Calu3 (cell line): ENCODE measurements at regions not wholly inside any gene's neighbourhood (a gene's known extent, or its start where the extent isn't known, plus 50 kb on each side); places are given as distances from the start of the nearest gene placed in this dataset.

ENCODE experiments used
- BruUV-seq: library from RNA; stranded (reverse); fragments of 400-500 nt; replicated peaks from 2 replicates; lab custom pipeline; 2021; lab: Mats Ljungman, UMichigan
- CTCF ChIA-PET: fragments of 300-600 bp; sonication (Branson Sonifier 250); formaldehyde crosslinking; loops from one replicate; lab custom pipeline; 2022; ENCODE audit warnings: antibody characterized with exemption; lab: Charles Lee
- DNase-seq: peaks from one replicate; pipeline ENCODE4 v3.0.0; 2022
- H3K27ac Mint-ChIP-seq: one replicate; pipeline ENCODE4 v1.8.0; 2022; ENCODE audit warnings: mixed read lengths; ENCODE audit not compliant: unreplicated experiment
- H3K27me3 Mint-ChIP-seq: one replicate; pipeline ENCODE4 v1.8.0; 2022; ENCODE audit warnings: mixed read lengths; ENCODE audit not compliant: unreplicated experiment
- H3K36me3 Mint-ChIP-seq: one replicate; pipeline ENCODE4 v1.8.0; 2022; ENCODE audit warnings: mild to moderate bottlenecking, moderate library complexity, mixed read lengths; ENCODE audit not compliant: insufficient read depth, unreplicated experiment
- H3K4me1 Mint-ChIP-seq: one replicate; pipeline ENCODE4 v1.8.0; 2022; ENCODE audit warnings: mild to moderate bottlenecking, low read depth, mixed read lengths; ENCODE audit not compliant: unreplicated experiment
- H3K4me3 Mint-ChIP-seq: one replicate; pipeline ENCODE4 v1.8.0; 2022; ENCODE audit warnings: mild to moderate bottlenecking, low read depth, moderate library complexity, mixed read lengths; ENCODE audit not compliant: unreplicated experiment
- H3K9me3 Mint-ChIP-seq: one replicate; pipeline ENCODE4 v1.8.0; 2022; ENCODE audit warnings: low read depth, mixed read lengths; ENCODE audit not compliant: unreplicated experiment
- CTCF ChIP-seq: fragments of 200-600 bp; IDR thresholded peaks from one replicate; pipeline ENCODE4 v1.8.0; 2022; ENCODE audit warnings: antibody characterized with exemption; ENCODE audit not compliant: unreplicated experiment
- intact Hi-C: fragments of 100-400 bp; cut with micrococcal nuclease; formaldehyde crosslinking; loops from one replicate; pipeline ENCODE4 v1.10.0; 2022; ENCODE audit not compliant: unreplicated experiment

- intact Hi-C loops = no loop called here
Observed at GRCh38 chr13:87100431-87100830, 570.7 kb upstream of the SLITRK5 start.

GRCh38 chr13:87107651-87108050, 563.5 kb upstream of the SLITRK5 start:
- H3K27me3 Mint-ChIP-seq = no peaks in the 10 kb centered on the region
- intact Hi-C loops = no loop called here
- no peaks in the 10 kb centered on the region for H3K4me1 Mint-ChIP-seq
- no peaks in the 10 kb centered on the region for H3K36me3 Mint-ChIP-seq
- H3K27ac Mint-ChIP-seq = no peak overlapping the region
- peaks cover 2% of the 10 kb centered on the region for H3K9me3 Mint-ChIP-seq
- CTCF ChIA-PET = no interaction called here
- TF ChIP-seq CTCF = no peak
- no peak for DNase-seq
- BruUV-seq = no TSS peak
- H3K4me3 Mint-ChIP-seq = no peak overlapping the region

More at GRCh38 chr13:87100431-87100830, 570.7 kb upstream of the SLITRK5 start:
- BruUV-seq = no TSS peak
- H3K27me3 Mint-ChIP-seq = no peaks in the 10 kb centered on the region
- DNase-seq = no peak
- no peaks in the 10 kb centered on the region for H3K36me3 Mint-ChIP-seq
- H3K9me3 Mint-ChIP-seq = no peaks in the 10 kb centered on the region
- no peak for TF ChIP-seq CTCF
- no peaks in the 10 kb centered on the region for H3K4me1 Mint-ChIP-seq
- no peak overlapping the region for H3K27ac Mint-ChIP-seq
- CTCF ChIA-PET = no interaction called here
- H3K4me3 Mint-ChIP-seq = no peak overlapping the region

- TF ChIP-seq CTCF = no peak
- no TSS peak for BruUV-seq
- Mint-ChIP-seq H3K4me3 (no peak overlapping the region), H3K27me3 (no peaks in the 10 kb centered on the region), H3K36me3 (no peaks in the 10 kb centered on the region), H3K4me1 (no peaks in the 10 kb centered on the region), H3K27ac (no peak overlapping the region), H3K9me3 (no peaks in the 10 kb centered on the region)
- DNase-seq = no peak
- CTCF ChIA-PET = no interaction called here
- intact Hi-C loops = no loop called here
Observed at GRCh38 chr13:87120476-87120875, 550.7 kb upstream of the SLITRK5 start.

GRCh38 chr13:87122551-87122950, 548.6 kb upstream of the SLITRK5 start:
- no peak for DNase-seq
- no peaks in the 10 kb centered on the region for H3K36me3 Mint-ChIP-seq
- no peaks in the 10 kb centered on the region for H3K4me1 Mint-ChIP-seq
- no TSS peak for BruUV-seq
- H3K4me3 Mint-ChIP-seq = no peak overlapping the region
- H3K9me3 Mint-ChIP-seq = no peaks in the 10 kb centered on the region
- CTCF ChIA-PET = no interaction called here
- H3K27me3 Mint-ChIP-seq = no peaks in the 10 kb centered on the region
- H3K27ac Mint-ChIP-seq = no peak overlapping the region
- no peak for TF ChIP-seq CTCF
- intact Hi-C loops = no loop called here
